Glomerular visceral epithelial cell (primary cell): ENCODE measurements at regions not wholly inside any gene's neighbourhood (a gene's known extent, or its start where the extent isn't known, plus 50 kb on each side); places are given as distances from the start of the nearest gene placed in this dataset.
A peak's percentile ranks its signal among the peaks of the same experiment; 100 is the strongest.
"Not testable (repeated sequence)": the region's sequence is repeated elsewhere in the genome, so short reads cannot be mapped to it uniquely, and the experiment has no call there.

Experiments
- DNase-seq: peaks from one replicate; pipeline ENCODE4 v3.0.0-alpha.2; 2016; ENCODE audit errors: extremely low spot score

DNA sequence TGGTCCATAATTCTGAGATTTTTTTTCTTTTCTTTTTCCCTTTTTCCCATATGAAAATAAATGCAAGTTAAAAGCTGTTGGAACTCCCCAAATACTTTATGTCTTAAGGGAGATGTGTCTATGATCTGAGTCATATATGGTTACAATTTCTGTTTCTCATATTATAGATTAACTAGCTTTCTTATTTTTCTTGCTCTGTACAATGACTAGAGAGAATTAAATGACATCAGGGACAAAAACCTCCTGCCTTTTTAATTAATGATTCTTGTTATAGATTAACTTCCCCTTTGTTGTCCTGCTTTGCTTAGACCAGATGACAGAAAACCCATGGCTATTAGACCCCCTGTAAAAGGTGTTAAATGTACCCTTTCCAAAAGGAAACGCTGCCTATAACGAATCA, 643.9 kb upstream of the NXPH2 start:
- peak; percentile 2 for DNase-seq

DNA sequence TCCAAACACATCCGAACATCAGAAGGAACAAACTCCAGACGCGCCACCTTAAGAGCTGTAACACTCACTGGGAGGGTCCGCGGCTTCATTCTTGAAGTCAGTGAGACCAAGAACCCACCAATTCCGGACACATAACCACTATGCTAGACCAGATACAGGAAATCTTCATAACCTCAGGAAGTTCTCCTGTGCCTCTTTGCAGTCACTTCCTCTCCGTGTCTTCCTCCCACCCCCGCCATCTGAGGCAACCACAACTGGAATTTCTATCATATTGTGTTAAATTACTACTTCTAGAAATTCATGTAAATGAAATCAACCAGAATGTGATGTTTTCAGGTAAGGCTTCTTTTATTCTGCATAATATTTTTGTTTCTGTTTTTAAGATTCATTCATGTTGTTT, 631.0 kb upstream of the NXPH2 start:
- no peak for DNase-seq

DNA sequence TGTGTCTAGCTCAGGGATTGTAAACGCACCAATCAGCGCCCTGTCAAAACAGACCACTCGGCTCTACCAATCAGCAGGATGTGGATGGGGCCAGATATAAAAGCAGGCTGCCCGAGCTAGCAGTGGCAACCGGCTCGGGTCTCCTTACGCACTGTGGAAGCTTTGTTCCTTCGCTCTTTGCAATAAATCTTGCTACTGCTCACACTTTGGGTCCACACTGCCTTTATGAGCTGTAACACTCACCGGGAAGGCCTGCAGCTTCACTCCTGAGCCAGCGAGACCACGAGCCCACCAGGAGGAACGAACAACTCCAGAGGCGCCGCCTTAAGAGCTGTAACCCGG, 630.6 kb upstream of the NXPH2 start:
- not testable (repeated sequence) for DNase-seq

DNA sequence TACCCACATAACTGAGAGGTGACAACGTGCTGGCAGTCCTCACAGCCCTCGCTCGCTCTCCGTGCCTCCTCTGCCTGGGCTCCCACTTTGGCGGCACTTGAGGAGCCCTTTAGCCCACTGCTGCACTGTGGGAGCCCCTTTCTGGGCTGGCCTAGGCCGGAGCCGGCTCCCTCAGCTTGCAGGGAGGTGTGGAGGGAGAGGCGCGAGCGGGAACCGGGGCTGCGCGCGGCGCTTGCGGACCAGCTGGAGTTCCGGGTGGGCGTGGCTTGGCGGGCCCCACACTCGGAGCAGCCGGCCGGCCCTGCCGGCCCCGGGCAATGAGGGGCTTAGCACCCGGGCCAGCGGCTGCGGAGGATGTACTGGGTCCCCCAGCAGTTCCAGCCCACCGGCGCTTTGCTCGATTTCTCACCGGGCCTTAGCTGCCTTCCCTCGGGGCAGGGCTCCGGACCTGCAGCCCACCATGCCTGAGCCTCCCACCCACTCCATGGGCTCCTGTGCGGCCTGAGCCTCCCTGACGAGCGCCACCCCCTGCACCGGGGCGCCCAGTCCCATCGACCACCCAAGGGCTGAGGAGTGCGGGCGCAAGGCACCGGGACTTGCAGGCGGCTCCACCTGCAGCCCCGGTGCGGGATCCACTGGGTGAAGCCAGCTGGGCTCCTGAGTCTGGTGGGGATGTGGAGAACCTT, 630.1 kb upstream of the NXPH2 start:
- DNase-seq, result not testable (repeated sequence)

DNA sequence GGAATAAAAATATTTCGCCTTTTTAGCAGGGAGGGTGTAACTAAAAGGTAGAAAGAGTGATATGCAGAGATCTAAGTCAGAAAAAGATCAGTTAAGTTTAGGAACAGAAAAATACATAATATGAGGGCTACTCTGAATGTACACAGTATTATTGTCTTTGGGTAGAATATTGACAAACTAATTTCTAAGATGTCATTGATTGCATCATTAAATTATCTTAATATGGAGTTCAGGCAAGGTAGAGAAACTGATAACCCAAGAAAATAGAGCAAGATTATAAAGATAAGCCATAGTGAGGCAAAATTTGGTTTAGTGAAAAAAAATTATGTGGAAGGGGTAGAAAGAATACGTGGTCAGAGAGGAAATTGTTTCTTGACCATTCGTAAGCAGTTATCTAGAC, 629.0 kb upstream of the NXPH2 start:
- no peak for DNase-seq

DNA sequence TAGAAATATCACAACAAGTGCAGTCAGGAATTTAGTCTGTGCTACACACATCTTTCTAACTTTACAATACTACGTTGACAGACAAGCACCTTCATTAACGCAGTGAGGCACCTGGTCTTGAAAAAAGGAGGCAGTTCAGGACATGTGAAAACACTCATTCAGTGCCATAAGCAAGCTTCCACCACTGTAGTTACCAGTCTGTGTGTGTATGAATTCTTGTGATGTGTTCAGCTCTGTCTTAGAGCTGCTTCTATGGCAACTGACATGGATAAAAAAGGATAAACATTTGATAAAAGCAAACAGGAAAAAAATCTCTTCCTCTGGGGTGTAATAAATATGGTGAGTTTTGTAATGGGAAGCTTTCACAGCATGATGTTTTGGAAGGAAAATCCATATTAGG, 623.8 kb upstream of the NXPH2 start:
- no peak for DNase-seq

DNA sequence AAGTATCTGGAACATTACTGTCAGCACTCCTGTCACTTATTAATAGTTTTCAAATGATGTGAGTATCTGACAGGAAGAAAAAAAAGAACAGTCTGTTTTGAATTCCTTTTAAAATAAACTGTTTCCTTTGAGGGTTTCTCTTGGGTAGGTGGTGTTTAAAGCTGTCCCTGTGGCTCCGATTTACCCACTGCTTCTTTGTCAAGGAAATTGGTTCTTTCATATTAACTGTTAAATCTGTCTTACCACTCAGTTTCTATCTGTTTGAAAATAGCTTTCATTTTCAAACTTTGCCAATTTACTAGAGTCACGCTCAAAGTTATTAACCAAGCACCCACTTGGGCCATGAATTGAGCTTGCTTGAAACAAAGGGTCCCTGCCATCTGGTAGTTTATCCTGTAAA, 614.6 kb upstream of the NXPH2 start:
- no peak for DNase-seq

DNA sequence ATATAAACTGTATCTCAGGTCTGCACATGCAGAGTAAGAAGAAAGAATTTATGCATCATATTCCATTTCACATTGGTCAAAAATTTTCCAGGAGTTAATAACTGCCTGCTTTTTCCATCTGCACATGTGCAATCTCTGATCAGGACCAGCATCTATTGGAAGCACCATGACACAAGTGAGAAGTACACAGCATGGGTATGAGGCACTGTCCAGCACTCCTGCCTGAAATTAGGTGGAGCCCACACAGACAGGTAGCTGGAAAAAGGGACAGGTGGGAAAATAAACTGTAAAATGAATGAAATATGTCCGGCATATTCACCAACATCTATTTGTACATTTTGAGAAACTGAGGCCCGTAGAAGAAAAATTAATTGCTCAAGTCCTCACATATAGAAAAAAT, 609.2 kb upstream of the NXPH2 start:
- DNase-seq, result no peak

DNA sequence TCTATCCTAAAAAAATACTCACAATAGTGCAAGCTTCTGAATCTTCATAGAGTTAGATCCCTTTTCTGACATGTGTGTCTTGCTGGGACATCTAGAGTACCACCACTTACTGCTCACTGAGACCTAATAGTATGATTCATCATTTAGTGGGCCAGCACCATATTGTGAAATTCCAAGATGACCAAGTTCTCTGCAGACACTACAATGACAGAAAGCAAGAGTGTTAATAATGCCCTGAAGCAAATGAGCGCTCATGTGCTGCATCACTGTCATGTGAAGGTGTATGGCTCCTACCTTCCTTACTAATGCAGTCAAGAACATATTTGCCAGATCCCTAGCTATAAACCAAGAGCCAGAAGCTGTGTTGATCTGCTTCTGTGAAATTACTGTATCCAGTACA, 606.2 kb upstream of the NXPH2 start:
- peak; percentile 16 for DNase-seq

DNA sequence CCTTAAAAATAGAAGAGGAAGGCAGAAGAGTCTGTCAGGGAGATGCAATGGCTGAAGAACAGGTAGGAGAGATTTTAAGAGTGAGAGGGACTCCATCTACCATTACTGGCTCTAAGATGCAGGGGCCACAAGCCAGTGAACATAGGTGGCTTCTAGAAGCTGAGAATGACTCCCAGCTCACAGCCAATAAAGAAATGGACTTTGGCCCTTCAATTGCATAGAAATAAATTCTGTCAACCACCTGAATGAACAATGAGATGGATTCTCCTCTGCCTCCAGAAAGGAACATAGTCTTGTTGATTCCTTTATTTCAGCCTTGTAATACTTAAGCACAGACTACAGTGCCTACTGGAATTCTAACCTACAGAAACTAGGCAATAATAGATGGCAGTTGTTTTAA, 603.3 kb upstream of the NXPH2 start:
- no peak for DNase-seq

DNA sequence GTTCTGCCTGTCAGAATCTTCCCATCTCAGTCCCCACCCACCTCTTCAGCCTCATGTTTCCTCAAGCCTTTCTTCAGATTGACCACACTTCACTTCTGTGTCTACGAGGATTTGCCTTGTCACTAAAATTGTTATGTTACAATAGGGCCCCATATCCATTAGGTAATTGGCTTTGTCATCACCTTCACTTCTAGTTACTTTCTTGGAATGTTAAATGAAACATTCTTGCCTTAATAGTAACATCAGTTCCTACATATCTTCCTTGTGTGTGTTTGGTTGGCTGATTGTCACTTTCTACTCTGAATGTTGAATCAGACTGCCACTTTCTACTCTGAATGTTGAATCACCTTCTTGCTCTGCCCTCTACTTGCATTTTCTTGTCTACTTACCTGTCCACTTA, 599.9 kb upstream of the NXPH2 start:
- DNase-seq, result no peak

DNA sequence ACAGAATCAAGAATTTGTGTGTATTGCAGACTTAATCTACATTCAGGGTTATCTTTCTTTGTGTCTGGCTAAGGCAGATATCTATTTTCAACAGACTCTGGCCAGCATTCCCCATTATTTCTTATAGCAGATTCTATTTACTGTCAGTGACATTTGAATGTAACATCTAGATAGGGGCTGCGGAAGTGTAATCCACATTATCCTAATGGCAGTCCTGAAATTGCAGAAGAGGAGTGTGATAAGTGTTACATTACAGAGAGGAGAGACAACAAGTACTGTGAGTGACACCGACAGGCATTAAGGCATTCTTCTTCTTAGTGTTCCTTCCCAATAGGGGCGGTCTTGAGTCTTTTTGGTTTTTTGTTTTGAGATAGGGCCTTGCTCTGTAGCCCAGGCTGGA, 598.2 kb upstream of the NXPH2 start:
- DNase-seq, result no peak

DNA sequence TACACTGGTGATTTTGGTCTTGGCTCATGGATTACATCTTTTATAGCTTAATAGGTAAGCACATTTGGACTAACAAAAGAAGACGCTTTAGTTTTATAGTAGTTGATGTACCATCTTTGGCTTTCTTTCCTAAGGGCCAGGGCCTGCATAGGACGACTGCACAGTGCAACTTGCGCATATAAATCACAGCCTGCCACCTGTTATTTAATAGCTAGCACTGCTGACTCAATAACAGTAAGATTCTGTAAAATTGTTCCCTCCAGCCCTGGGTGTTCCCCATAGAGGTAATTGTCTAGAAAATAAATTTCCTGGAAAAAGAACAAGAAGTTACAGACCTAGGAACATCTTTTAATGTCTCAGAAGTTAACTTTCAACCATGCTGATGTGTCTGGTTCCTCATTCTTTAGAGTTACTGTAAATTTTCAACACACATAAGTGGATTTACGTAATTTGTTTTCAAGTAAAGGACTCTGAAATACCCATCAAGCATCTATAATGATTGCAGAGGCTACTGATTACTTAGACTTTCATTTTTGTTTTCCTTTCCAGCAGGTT, 594.2 kb upstream of the NXPH2 start:
- DNase-seq, result no peak

DNA sequence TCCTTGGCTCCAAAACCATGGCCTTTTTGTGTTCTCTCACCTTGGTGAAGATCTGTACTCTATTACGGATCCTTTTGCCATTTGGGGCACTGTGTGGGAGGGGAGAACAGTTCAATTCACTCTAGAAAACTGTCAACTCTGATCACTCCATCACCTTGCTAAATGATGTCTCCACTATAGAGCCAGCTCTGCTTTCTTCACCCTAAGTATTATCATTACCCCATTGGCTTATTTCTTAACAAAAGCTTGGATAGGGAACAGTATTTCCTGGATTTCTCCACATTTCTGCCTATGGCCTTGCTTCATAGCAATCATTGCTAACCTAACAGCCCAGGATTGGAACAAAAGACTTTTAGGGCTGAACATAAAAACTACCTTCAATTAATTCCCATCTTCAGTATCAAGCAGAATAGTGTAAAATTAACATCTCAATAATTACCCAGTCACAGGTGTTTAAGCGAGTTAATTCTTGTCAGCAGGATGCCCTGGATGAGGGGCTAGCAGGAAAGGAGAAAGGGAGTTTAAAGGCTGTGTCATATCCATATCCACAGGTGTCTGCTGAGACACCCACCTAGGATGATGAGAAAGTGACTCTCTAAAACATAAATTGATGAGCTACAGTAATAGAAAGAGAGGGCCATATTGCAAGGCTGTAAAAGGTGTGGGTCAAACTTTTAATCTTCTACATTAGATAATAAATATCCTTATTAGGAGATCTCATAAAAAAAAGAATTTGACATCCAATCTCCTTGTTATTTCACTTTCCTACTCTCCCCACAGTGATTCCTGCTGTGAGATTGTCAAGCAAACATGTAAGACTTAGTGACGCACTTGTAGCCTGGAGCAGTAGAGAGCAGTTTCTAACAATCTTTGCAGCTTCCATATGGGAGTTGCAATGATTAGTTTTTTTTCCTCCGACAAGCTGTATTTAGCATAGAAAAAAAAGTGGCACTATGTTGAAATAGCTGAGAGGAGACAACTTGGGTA, 589.5 kb upstream of the NXPH2 start:
- DNase-seq, result no peak

DNA sequence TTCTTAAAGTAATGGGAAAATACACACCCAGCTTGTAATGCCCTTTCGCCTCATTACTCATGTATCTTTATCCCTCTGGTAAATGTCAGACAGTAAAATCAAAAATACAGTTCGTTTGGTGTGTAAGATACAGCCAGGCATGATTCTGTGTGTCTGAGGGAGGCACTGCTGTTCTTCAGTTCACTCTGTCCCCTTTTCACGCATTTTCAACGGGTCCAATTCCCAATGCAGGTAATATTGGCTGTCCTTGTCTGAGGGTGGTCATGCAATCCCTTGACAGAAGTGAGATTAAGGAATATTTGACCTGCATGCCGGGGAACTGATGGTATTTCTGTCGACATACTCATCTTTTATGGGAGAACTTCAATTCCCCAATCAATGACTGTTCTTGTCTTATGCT, 587.2 kb upstream of the NXPH2 start:
- no peak for DNase-seq

DNA sequence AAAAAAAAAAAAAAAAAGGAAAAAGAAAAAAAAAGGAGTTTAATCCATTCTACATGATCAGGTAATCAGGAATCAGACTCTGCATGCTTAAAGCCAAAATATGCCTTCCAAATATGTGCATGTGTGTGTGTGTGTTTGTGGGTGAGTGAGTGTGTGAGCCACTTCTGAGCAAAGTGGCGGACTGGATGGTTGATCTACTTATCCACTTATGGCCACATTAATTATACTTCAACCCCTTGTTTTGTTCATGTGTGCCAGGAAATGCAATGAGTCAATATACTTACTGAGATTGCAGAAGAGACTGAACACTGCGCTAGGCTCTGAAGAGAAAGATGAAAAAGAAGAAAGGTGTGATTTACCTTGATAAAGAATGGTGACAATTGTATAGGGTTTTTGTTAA, 586.5 kb upstream of the NXPH2 start:
- no peak for DNase-seq

DNA sequence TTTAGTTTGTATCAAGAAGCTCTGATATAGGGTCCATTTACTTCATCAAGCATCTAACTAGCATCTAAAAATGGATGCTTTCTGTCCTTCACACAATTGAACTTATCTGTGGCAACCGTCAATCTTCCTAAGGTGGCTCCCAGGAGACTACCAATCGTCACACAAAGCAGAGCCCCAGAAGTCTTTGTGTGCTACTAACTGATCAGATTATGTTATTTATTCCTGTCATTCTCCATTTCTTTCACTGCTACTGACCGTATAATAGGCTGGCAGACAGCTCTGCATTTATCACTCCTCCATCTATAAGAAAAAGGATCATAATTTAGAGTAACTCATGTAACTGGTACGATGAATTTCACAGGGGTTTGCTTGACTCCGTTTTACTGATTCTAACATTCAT, 585.0 kb upstream of the NXPH2 start:
- no peak for DNase-seq

DNA sequence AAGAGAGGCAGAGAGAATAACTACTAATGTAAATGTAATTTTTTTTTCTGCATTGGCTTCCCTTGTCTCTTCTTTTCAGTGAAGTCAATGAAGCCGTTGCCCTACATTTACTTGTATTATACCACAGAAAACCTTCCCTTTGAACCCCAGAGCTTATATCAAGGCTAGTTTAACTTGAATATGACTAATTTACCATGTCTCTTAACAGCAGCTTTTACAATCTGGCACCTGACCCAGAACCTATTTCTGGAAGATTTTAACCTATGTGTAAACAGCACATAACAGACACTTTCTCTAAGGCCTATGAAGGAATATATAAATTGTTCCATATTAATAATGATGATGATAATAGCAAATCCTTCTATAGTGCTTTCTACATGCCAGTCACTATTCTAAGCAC, 580.5 kb upstream of the NXPH2 start:
- DNase-seq, result no peak

DNA sequence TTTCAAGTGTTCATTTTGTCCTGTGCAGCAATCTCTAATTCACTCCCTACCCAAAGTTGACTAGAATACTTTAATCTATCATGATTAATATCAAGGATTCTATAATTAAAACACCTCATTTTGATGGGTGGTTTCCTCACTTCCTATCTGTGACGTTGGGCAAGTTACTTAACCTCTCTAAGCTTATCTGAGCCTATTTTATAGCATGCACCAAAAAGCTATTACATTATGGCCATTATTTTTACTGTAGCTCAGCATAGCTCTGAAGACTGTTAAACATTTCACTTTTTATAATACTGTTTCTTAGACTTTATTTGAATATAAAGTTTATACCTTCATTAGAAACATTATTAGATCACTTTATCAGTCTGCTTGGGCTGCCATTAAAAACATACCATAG, 579.6 kb upstream of the NXPH2 start:
- DNase-seq, result no peak

DNA sequence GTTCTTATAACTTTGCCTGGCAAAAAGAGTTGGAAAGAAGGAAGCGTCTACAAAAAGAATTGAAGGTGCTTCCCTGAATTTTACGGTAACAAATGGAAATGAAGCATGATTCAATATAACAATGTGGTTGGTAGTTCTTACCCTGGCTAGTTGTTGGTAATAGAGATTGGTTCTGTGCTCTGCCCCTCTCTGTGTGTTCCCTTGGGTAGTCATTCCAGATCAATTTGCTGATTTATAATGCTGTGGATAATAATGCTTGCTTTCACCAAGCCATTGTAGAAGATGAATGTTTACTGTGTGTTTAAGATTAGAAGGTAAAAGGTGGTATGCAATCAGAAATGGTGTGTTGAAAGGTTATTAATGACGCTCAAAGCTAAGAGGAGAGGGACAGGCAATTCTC, 577.8 kb upstream of the NXPH2 start:
- no peak for DNase-seq

DNA sequence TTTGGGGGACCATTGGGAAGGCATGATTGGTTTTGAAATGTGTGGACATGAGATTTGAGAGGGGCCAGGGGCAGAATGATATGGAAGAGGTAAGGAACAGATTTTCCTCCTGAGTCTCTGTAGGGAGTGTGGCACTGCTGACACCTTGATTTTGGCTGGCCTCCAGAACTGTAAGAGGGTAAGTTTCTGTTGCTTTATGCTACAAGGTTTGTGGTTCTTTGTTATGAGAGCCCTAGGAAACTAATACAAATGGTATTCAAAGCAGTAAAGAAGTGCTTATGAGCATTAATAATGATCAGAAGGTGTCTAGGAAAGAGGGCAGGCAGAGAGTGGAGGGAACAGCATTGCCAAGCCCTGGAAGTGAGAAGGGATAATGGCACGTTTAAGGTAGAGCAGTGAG, 574.3 kb upstream of the NXPH2 start:
- no peak for DNase-seq

DNA sequence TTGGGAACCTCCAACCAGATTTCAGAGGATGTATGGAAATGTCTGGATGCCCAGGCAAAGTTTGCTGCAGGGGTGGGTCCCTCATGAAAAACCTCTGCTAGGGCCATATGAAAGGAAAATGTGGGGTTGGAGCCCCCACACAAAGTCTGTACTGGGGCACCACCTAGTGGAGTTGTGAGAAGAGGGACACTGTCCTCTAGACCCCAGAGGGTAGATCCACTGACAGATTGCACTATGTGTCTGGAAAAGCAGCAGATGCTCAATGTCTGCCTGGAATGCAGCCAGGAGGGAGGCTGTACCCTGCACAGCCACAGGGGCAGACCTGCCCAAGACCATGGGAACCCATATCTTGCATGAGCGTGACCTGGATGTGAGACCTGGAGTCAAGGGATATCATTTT, 573.7 kb upstream of the NXPH2 start:
- no peak for DNase-seq

DNA sequence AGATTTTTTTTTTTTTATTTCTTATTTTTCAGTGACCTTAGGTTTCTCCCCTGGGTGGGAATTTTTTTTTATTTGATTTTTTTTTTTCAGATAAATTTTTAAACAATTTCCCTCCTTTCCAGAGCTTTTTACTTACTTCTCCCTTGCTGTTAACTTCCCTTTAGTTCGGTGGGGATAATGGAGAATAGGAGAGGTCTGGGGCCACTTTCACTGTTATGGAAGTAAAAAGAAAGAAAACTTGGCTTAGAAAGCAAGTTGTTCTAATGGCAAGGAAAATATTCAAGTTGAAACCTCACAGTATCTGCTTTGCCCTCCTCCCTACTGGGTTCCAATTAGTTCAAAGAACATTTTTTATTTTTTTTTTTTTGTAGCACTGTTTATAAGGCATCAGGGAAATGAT, 537.1 kb upstream of the NXPH2 start:
- DNase-seq, result no peak
